ENCODE measurements at regions not wholly inside any gene's neighbourhood (a gene's known extent, or its start where the extent isn't known, plus 50 kb on each side); places are given as distances from the start of the nearest gene placed in this dataset.

- TF ChIP-seq CTCF (conservative IDR thresholded peaks at IDR 0.05; ENCODE audit: low read depth, low read length), result no peak
- TF ChIP-seq EZH2 (IDR thresholded peaks at IDR 0.05; ENCODE audit: low read length, unreplicated experiment), result no peak
Observed at GRCh38 chr4:162494935-162495334, 331.1 kb upstream of the FSTL5 start.

Measured in PC-3 (cell line).